GM21367 (cell line): ENCODE measurements at regions not wholly inside any gene's neighbourhood (a gene's known extent, or its start where the extent isn't known, plus 50 kb on each side); places are given as distances from the start of the nearest gene placed in this dataset.
"Not testable (repeated sequence)": the region's sequence is repeated elsewhere in the genome, so short reads cannot be mapped to it uniquely, and the experiment has no call there.

Source experiments
- ATAC-seq: cut with Tn5 transposase; IDR thresholded peaks from one replicate; pipeline ENCODE4 v1.9.1; 2021; ENCODE audit not compliant: unreplicated experiment

DNA sequence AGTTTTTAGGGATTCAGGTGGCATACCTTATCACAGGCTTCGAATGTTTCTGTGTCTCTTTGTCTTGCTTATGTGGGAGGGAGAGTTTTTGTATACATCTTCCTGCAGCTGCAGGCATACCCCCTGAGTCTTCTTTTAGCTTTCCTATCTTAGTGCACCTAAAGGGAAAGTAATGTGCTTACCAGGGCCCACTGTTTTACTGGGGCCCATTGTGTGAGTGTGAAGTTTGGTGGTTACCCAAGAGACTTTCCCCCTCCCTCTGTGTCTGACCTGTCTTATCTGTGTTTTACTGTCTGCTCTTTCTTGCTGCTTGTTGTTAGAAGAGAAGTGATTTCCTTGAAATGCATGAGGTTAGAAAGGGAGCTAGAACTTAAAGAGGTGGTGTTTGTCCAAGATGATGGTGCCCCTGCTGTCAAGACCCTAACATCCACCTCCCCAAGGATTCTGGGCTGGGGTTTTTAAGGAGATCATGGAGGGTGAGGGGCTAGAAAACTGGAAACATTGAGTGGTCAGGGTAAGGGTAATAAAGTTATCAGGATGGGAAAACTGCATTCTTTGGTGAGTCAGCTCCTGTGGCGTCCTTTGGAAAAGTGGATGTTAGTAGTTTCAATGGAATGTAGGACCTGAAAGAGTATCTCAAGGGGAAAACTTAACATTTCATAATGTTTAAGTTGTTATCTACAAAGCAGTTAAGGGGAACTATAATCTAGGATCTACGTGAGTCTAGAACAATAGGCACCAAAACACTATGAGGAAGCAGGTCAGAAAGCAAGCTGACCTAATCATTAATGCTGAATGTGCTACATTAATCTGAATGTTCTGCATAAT is 583.5 kb upstream of the TUSC1 start:
- no peak for ATAC-seq

DNA sequence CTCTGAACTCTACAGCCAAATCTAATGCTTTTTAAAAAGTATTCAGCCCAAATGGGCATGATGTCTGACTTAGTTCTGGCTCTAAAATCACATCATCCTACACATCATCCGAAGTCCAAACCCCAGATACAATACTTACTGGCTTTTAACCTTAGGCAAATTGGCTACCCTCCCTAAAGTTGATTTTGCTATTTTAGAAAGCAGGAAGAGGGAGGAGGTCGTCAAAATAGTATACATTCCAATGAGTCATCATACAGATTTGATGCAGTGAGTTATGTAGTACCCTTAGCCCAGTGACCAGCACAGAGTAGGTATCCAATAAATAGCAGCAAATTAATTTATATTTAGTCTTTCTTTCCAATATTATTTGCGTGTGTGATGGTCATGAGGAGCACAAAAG is 582.0 kb upstream of the TUSC1 start:
- ATAC-seq, result no peak

DNA sequence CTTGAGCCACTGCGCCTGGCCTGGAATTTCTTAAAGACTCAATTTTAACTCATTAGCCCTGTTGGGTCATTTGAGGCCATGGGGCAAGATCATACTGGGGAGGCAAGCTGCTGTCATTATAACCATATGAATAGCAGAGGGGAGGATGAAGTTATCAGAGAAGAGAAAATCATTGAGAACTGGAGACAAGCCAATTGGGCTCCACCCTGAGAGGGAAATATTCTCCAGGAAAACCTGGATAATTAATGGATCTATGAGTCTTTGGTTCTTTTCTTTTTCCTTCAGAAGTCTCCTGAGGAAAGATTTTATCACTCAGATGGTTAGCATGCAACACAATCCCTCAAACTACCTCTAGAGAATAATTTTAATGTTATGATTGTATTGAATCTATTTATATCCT is 569.6 kb upstream of the TUSC1 start:
- ATAC-seq, result no peak

DNA sequence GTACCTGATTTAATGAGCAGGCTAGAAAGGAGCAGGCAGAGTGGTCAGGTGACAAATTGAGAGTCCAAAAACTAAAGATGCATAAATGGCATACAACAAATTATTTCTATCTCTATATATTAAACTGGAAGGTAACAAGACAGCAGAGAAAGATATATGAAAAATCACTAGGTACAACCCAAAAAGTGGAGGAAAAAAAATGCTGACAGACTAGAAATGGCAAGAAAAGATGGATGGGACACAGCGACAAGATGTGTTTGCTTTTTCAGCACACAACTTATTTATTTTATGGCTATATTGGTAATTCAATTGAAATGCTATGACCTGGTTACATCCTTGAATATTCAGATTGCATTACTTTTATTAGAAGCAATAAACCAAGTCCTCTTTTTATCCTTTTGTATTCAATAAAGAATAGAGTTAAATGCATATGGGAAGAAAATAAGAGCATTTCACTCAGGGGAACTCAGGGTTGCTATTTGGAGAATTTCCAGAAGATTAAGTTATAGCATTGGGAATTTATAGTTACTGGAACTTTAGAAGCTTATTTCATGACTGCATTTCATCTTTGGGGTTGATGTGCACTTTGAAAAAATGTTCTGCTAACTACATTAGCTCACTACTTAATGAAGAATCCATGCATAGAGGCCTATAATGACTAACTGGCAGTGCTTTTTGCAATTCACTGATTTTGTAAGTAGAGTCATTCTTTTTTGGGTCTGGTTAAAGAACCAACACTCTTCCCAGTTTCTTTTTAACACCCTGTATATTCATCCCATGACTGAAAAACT is 566.6 kb upstream of the TUSC1 start:
- ATAC-seq, result no peak

DNA sequence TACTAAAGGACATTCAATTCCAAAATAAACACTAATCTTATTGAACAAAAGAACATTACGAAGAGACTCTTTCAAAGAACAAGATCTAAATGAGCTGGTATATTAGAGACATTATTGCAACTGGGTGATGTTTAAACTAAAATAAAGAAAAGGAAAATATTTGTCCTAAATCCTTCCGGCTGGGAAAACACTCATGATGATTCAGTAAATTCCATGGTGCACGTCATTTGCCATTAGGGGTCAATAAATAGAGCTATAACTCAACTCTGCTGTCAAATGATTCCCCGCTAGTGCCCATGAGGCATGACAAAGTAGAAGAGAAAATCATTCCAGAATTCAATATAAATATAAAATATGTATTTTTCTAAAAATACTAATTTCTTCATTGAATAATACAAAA is 565.5 kb upstream of the TUSC1 start:
- ATAC-seq, result no peak

DNA sequence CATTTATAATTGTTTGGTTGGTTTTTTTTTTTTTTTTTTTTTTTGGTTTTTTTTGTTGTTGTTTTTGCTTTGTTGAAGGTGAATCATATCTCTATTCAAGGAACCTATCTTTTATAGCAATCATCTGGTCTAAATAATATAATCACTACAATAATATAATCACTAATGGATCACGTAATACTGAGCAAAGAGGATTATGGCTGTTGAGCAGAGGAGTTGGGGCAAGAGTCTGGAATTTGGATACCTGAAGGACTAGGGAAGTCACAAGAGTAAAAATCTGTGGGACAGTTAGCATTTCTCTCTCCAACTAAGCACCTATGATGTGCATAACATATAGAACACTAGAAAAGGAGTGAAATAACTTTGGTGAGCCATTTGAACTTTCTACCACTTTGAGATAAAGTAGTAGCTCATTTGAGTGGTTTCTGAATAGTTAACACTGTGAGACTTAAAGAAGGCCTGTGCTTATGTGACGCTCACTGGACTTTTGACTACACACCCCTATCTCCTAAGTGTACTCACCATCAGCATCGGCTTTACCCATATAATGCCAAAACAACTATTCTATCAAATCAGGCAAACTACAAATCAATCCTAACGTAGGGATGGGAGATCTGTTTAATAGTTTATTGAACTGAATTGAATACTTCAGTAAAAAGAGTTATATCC is 564.9 kb upstream of the TUSC1 start:
- no peak for ATAC-seq

DNA sequence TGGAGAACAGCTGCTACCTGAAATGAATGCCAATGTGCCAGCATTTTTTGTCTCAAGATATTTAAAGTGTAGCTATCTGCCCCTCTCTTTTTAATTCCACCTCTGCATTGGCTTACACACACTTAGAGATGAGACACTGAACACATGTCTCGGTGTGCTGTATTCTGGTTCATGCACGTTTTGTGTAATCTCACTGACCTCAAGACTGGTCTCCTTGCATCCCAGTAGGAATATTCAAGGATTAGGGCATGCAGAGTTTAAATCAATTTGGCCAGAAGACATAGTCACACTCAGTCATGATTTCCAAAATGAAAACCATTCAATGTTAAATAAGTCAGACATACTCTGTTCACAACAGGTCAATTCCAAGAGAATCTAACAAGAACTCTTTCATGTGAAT is 561.8 kb upstream of the TUSC1 start:
- ATAC-seq, result no peak

DNA sequence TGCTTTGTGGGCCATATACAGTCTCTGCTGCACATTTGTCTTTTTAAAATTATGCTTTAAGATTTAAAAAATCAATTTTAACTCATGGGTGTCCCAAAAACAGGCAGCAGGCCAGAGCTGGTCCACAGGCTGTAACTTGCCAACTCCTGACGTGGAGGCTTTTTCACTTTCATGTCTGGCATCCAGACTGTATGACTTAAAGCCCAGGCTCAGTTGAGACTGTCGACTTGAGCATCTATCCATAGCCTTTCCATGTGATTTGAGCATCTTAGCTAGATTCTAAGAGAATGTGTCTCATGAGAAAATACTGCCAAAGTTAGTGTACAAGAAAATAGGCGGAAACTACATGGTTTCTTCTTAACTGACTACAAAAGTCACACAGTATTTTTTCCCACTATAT is 559.0 kb upstream of the TUSC1 start:
- no peak for ATAC-seq

DNA sequence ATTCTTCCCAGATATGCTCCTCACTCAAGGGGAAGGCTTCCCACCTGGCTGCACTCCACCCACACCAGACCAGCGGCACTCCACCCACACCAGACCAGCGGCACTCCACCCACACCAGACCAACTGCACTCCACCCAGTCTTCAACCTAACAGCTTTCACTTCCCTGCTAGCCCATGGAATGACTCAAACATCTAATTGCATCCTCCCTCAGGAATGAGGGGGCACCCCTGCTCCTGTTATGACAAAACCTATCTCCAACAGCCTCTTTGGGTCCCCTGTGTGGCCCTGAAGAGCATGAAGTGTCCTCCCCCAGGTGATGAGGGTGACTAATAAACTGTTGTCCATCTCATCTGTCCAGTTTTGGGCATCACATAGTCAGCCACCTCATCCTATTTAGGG is 556.6 kb upstream of the TUSC1 start:
- no peak for ATAC-seq

DNA sequence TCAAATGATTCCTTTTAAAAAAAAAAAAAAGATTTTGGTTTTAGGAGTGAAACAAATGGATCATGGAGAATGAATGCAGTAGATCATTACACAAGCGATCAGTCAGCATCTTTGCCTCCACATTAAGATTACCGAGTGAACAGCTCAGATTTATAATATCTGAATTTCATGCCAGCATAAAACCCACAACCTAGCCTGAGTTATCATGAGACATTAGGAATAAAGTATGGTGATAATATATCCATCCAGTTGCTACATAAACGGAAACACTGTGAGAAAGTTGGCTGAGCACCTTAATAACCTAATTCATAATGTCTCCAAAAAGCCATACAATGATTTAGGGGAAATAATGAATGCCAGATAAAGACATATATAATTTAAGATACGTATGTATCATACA is 553.1 kb upstream of the TUSC1 start:
- no peak for ATAC-seq

DNA sequence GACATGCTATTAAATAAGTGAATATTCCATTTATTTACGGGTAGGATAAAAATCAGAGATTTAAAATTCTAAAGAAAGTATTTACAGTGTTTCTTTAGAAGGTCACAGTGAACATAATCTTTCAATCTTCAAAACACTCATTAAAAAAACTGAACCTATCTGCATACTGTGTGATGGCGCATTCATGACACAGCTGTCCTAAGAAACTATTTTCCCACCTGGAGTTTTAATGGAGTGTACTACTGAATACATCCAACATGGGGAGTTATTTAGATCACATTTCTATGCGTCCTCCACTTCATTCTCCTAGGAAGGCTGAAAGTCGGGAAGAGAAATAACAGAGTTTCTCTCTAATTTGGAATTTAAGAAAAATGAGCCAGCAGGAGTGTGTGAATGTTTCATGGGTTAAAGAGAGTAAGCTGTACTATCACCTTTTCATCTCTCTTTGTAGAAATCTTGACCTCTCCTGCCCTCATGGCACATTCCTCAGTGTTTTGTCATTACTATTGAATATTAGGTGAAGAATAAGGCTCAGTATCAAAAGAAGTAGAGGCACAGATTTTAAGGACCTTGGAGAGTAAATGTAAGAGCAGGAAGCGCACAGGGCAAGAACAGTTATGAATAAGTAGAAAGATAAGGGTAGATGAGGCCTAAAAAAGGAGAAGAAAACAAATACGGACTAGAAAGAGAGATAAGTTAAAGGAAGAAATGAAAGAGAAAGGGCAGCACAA is 551.2 kb upstream of the TUSC1 start:
- no peak for ATAC-seq

DNA sequence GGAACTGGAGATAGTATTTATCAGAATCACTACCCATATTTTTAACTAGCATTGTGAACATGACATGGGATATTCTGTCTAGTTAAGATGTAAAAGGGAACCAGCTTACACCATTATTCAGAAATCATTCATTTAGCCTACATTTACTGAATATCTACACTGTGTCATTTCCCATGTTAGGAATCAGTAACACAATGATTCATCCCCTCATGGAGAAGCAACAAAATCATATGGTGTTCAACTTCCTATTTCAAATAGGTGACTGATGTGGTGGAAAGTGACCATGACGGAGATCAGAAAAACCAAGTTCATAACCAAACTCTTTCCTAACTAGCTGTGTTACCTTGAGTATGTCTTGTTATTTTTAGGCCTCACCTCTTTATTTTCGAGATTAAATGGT is 550.0 kb upstream of the TUSC1 start:
- ATAC-seq, result no peak

DNA sequence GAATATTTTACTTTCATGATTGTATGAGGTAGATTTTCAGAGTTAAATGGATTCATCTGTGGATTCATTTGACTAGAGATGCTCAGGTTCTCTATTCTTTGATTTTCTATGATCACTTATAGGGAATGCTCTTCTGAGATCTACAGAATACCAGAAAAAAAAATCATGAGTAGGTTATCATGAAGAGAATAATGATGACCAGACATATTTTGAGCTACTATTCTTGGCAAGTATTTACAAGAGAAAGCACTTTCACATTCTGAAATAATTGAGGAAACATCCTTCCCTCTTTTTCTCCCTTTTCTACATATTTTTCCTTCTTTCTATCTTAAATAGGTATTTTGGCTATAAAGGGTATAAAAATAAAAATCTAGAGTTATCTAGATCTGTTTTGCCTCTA is 543.0 kb upstream of the TUSC1 start:
- no peak for ATAC-seq

DNA sequence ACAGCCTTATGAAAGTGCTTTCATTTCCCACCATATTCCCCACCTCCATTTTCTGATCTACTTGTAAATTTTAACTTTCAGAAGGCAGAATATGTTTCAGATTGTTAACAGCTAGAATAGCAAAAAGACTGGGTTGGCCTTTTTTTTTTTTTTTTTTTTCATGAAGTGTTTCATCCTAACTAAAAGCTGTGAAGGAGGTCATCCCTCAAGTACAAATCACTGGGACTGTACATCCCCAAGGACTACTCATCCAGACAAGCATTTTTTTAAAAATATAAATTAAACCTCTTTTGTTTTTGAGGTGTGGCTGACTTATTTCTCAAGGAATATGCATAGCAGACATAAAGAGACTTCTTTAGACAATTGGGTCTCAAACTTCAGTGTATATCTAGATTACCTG is 542.1 kb upstream of the TUSC1 start:
- no peak for ATAC-seq

DNA sequence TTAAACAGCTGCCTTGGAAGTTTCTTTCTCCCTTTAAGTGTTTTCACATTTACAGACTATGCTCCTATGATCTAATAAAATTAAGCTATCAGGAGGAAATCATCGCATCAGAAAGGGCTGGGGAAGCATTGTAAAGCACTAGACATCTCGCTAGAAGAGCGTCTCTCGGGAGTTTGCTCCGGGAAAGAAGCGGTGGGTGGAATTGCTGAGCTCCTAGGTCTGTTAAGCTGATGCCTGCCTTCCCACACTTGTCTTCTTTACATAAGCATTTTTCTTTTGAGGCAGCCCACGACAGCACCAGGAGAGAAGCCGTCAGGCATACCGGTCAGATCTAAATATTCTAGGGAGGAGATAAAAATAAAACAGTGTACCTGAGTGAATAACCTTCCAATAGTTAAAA is 541.7 kb upstream of the TUSC1 start:
- ATAC-seq, result no peak

DNA sequence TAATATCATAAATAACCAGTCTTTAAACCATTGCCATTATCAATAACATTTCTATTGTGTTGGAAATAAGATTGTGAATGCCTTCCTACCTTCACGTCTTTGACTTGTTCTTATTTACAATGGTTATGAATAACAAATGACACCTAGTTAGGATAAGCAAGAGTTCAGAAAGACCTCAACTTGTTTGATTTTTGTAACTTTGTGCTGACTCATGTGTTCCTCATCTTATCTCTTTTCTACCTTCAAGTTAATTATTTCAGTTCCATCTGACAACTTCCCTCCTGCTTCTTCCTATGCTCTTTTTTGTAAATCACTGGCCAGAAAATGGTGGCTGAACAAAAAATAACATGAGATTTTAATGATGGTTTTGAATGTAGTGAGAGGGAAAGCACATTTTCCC is 538.5 kb upstream of the TUSC1 start:
- no peak for ATAC-seq

DNA sequence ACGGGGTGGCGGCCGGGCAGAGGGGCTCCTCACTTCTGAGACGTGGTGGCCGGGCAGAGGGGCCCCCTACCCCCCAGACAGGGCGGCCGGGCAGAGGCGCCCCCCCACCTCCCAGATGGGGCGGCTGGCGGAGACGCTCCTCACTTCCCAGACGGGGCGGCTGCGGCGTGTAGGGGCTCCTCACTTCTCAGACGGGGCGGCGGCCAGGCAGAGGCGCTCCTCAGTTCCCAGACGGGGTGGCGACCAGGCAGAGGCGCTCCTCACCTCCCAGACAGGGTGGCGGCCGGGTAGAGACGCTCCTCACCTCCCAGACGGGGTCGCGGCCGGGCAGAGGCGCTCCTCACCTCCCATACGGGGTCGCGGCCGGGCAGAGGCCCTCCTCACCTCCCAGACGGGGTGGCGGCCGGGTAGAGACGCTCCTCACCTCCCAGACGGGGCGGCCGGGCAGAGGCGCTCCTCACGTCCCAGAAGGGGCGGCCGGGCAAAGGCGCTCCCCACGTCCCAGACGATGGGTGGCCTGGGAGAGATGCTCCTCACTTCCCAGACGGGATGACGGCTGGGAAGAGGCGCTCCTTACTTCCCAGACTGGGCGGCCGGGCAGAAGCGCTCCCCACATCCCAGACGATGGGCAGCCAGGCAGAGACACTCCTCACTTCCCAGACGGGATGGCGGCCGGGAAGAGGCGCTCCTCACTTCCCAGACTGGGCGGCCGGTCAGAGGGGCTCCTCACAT is 536.6 kb upstream of the TUSC1 start:
- ATAC-seq, result not testable (repeated sequence)

DNA sequence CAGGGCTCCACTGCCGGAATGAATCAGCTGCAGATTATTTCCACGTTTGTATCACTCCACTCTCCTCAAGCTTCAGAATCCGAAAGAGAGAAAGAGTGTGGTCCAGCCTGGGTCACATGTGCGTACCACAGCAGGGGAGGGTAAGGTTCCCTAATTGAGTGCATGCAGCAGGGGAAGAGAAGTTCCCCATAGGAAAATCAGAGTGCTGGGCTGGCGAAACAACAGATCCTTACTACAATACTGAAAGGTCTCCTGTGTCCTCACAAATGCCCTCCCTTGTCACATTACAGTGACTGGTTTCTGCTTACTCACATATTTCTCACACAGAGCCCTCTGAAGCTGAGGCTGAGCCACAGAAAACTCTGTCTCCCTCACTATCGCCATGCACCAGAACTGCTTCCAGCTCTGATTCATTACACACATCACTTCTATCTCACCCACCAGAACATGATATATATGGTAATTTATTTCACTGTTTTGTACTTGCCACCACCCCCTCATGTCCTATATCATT is 532.2 kb upstream of the TUSC1 start:
- ATAC-seq, result no peak

DNA sequence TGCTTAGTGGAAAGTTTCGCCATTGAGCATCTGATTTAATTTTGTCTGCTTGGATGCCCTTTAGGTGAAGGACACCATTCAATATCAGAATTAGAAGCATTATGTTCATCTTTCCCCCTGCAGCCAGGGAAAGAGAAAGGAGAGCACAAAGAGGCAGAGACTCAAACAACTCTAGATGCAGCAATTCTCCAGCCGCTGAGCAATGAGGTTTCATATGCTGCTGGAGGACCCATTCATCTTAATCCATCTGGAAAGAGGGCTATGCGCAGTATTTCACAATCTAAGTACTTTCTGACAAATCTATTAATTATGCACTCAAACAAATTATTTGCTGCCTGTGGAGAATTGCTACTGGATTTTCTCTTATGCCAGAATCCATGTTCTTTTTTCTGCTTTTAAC is 527.0 kb upstream of the TUSC1 start:
- no peak for ATAC-seq

DNA sequence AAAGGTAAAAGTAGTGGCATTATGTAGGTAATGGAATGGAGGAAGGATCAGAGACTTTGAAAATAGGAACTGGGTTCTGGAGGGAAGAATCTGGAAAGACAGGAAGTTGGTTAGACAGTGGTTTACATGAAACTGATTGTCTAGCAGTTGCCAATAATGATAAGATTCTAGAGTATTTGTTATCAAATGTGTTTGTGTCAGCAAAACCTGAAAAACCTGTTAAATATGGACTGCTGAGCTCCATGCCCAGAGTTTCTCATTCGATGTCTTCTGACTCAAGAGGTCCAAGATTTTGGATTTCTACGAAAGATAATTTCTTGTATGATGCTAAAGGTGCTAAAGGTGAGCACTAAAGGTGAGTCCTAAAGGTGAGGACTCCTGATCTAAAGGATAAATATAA is 515.0 kb upstream of the TUSC1 start:
- ATAC-seq, result no peak
